HEK293 (cell line): ENCODE measurements at regions not wholly inside any gene's neighbourhood (a gene's known extent, or its start where the extent isn't known, plus 50 kb on each side); places are given as distances from the start of the nearest gene placed in this dataset.

ENCODE experiments used
- CTCF ChIP-seq: fragments of 450-650 bp; formaldehyde crosslinking; IDR thresholded peaks from 2 replicates; pipeline ENCODE4 v1.5.1; 2016; ENCODE audit warnings: missing biosample characterization, missing genetic modification characterization
- ZSCAN5A ChIP-seq: fragments of 450-650 bp; formaldehyde crosslinking; IDR thresholded peaks from 2 replicates; pipeline ENCODE4 v1.5.1; 2016; ENCODE audit warnings: missing biosample characterization, missing genetic modification characterization

GRCh38 chr1:188386161-188386560 is 1557.4 kb downstream of the PLA2G4A start:
- TF ChIP-seq ZSCAN5A (tag by site-specific recombination): no peak
- no peak for TF ChIP-seq CTCF
